HEK293T (cell line): ENCODE measurements at regions not wholly inside any gene's neighbourhood (a gene's known extent, or its start where the extent isn't known, plus 50 kb on each side); places are given as distances from the start of the nearest gene placed in this dataset.

Experiments
- ARNT ChIP-seq: fragments of 450-650 bp; IDR thresholded peaks from 2 replicates; pipeline ENCODE4 v1.6.1; 2017; ENCODE audit warnings: mild to moderate bottlenecking
- CTBP1 ChIP-seq: fragments of 450-650 bp; IDR thresholded peaks from 2 replicates; pipeline ENCODE4 v1.6.1; 2016; ENCODE audit warnings: borderline replicate concordance
- FOXA1 ChIP-seq: fragments of 450-650 bp; IDR thresholded peaks from 2 replicates; pipeline ENCODE4 v1.6.1; 2016; ENCODE audit warnings: mild to moderate bottlenecking
- L3MBTL2 ChIP-seq: fragments of 450-650 bp; conservative IDR thresholded peaks from 2 replicates; pipeline ENCODE4 v1.6.1; 2016; ENCODE audit warnings: mild to moderate bottlenecking
- LEF1 ChIP-seq: fragments of 450-650 bp; IDR thresholded peaks from 2 replicates; pipeline ENCODE4 v1.6.1; 2017; ENCODE audit warnings: mild to moderate bottlenecking, borderline replicate concordance
- PKNOX1 ChIP-seq: fragments of 450-650 bp; IDR thresholded peaks from 2 replicates; pipeline ENCODE4 v1.6.1; 2016
- SP1 ChIP-seq: fragments of 450-650 bp; IDR thresholded peaks from 2 replicates; pipeline ENCODE4 v1.6.1; 2017
- SUZ12 ChIP-seq: fragments of 450-650 bp; IDR thresholded peaks from 2 replicates; pipeline ENCODE4 v1.6.1; 2016; ENCODE audit warnings: mild to moderate bottlenecking
- TARDBP ChIP-seq: fragments of 450-650 bp; IDR thresholded peaks from 2 replicates; pipeline ENCODE4 v1.6.1; 2016

DNA sequence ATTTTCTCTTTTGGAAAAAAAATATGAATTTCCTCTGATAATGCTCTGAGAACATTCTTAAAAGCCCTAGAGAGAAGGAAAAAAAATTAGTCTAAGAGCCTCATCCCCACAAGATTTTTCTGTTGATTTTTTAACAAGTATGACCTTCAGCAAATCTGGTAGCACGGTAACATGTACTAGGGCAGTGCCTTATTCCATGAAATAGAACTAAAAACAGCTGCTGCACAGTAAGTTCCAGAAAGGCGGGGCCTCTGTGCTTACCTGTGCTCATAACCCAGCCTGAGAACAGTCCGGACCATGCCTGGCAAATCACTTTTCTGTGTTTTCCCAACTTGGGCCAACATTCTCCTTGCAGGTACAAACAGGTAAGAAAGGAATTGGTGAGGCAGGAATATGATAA lies 519.1 kb upstream of the AKR1E2 start:
- no peak for TF ChIP-seq CTBP1
- TF ChIP-seq FOXA1, result no peak
- TF ChIP-seq ARNT, result no peak
- TF ChIP-seq TARDBP, result no peak
- TF ChIP-seq PKNOX1, result no peak
- TF ChIP-seq SUZ12, result no peak
- no peak for TF ChIP-seq SP1
- TF ChIP-seq LEF1, result no peak
- no peak for TF ChIP-seq L3MBTL2
